GM19395 (cell line): ENCODE measurements at regions not wholly inside any gene's neighbourhood (a gene's known extent, or its start where the extent isn't known, plus 50 kb on each side); places are given as distances from the start of the nearest gene placed in this dataset.

Experiments used
- ATAC-seq: cut with Tn5 transposase; IDR thresholded peaks from one replicate; pipeline ENCODE4 v1.9.1; 2021; ENCODE audit warnings: mild to moderate bottlenecking, moderate library complexity; ENCODE audit not compliant: unreplicated experiment

DNA sequence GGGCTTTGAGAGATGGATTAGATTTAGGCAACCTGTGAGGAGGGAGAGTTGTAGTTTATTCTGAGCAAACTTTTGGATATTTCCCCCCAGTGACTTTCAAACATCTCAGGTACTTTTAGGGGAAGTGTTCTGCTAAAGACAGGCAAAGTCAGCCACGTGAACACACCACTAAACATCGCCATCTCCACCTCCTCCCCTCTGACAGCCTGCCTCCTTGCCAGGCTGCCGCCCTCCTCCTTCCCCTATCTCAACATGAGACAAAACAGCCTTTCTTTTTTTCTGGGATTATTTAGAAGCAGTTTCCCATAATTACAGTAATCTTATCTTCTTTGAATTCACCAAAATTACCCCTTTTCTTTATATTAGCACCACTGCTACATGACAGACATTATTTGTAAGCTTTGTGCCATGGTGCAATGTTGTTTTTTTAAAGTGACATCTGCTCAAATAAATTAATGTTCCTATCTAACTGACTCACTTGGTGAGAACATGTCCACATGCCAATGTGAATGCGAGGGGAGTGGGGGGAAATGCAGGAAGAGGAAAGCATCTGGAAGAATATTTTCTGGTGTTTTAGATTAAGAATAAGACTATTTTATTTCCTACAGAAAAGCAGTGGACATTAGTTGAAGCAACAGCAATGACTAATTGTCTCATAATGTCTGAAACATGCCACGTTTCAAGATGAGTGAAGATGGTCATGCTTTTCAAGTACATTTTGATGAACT lies 147.8 kb upstream of the ATP1B1 start:
- ATAC-seq: no peak

DNA sequence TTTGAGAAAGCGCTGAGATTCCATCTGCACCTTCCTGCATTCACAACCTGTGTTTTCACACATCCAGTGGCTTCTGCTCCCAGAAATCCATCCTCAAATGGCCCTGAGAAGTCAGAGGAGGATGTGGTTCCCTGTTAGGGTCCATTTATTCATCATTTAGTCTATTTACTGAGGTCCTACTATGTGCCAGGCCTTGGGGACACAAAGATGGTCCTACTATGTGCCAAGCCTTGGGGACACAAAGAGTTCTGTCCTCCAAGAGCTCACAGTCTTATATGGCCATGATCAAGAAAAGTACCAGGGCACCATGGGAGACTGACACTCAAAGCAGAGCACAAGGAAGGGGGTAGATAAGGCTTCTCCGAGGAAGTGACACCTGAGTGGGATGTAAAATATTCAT lies 147.1 kb upstream of the ATP1B1 start:
- no peak for ATAC-seq

DNA sequence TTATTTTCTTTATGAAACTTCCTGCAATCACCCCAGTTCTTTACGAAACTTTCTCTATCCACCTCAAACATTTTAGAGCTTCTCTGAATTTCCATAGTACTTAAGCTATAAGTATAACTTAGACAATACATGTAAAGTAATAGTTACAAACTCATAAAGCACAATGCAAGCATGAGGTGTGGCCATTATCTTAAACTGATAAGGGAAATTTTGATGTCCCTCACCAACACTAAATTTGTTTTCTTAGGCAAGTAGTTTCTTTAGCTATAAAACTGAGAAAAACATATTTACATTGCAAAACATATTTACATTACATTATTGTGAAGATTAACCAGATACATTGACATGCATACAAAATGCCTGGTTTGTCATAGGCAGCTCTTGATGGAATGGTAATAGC lies 146.4 kb upstream of the ATP1B1 start:
- ATAC-seq: no peak

DNA sequence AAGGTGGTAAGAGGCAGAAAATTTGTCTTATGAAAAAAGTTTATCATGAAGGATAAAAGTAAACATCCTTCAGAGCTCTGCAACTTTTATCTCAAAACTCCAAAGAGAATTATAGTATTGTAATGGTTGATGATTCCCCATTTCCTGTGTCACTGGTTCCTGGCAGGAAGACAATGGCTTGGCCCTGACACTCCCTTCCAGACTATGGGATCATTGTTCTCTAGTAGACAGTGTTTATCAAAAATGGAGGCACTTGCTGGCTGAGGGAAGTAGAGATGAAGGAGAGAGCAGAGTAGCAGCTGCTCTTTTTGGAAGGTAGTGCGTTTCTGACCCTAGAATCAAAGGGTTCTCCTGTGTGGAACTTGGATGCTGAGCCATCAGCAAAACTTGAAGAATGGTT lies 145.9 kb upstream of the ATP1B1 start:
- no peak for ATAC-seq

DNA sequence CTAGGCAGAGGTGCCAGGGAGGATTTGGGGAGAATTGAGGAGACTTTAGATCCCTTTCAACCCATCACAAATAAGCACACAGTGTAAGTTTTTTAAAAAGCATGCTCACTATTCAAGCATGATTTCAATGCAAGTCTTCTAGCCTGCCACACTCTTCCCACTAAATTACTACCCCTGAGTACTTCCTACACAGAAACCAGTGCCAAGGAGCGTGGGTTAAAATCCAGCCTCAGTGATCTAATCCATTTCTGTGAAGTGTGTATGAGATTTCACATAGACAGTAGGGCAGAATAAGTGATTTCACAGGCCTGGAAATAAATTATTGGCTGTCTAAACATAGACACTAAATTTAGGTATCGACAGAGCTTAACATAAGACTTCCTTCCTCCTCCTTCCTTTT lies 142.9 kb upstream of the ATP1B1 start:
- no peak for ATAC-seq

DNA sequence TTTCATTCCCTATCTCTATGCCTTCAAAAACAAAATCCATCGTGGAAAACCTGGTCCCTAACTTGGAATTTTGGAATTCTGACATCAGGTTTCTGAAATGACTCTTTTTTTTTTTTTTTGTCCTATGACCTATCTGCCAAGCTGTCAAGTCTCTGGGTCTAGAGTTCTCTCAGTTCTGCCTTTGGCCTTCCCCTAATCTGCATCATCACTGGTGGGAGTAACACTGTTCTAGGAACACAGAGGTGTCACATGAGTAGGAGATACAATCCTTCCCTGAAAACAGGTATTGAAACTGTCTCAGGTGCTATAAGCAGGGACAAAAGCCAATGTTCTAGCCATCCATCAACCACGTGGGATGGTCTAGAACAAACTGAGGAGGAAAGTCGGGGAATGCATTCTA lies 142.0 kb upstream of the ATP1B1 start:
- ATAC-seq: no peak

DNA sequence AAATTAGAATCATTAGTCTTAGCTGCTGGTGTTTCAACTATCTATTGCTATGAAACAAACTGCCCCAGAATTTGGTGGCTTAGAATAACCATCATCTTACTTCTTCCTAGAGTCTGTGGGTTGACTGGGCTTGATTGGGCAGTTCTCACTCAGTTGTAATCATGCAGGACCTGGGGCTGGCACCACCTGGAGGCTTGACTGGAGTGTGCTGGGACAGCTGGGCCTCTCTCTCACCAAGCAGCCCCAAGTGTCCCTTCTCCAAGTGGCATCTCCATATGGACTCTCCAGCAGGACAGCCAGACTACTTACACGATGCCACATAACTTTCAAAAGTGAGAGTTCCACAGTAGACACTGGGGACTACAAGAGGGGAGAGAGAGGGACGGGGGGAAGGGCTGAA lies 140.3 kb upstream of the ATP1B1 start:
- ATAC-seq: no peak

DNA sequence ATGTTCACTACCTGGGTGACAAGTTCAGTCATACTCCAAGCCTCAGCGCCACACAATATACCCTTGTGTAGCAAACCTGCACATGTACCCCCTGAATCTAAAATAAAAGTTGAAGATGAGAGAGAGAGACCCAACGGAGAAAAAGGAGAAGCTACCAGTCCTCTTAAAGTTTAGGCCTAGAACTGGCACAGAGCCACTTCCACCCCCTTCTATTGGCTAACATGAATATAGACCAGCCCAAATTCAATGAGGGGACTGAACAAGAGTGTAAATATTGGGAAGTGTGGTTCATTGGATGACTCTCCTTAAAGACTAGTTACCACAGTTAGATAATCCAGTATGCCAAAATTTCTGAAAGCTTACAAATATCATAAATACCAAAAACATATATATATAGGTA lies 139.9 kb upstream of the ATP1B1 start:
- ATAC-seq: no peak

DNA sequence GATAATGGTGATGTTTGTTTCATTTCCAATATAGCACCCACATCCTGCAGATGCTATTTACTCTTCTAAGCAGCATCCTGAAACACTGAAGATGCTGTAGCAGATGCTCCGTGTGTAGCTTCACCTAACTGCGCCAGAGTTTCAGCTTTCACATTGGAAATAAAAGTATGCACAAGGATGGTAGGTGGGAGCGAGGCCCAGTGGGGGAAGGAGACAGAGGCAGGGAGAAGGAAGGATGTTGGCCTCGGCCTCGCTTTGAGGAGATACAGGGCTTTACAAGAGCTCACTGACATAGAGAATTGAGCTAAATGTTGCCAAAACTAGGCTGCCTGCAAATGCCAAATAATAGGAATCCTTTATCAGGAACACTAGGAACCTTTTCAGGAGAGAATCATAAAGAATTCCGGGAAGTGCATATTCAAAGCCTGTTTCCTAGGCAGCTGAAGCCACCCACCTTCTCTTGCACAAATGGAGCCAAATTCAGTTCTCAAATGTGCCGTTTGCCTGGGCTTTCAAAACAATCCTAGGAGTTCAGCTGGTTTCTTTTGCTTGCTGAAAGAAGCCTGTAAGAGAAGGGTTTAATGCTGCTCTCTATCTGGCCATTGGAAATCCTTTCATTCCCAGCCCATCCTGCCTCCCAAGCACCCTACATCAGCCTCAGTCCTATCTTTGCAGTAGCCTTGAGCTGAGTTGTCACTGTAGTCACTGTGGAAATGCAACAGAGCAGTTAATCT lies 135.4 kb upstream of the ATP1B1 start:
- ATAC-seq: no peak

DNA sequence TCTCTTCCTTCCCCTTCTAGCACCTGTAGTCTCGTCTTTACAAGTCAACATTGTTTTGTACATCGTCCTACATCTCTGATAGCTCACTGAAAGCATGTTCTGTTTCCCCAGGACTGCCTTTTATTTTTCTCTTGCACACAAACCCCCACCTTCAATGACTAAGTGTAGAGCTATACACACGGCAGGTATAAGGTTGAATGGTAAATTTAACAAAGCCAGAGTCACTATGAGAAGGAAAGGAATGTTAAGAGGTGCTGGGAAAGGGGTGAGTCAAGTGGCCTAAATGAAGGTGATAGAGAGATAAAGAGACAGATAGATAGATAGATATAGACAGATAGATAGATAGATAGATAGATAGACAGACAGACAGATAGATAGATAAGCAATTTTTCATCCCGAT lies 134.3 kb upstream of the ATP1B1 start:
- ATAC-seq: no peak

DNA sequence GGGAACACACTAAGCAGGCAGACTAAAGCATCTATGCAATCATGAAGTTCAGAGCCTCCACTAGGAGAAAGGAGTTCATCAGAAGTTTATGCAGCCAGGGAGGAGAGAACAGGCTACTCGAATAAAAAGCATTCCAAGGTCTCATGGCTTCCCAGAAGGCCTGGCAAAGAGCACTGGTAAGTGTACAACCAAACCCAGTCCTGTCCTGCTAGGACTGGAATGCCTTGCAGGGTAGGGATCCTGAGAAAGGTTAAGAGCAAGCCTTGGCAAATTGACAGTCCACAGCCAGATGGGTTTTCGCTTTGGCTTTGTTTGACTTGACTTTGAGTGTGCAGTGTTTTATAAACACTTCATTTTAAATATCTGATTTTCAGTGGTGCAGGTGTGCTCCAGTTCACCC lies 133.6 kb upstream of the ATP1B1 start:
- no peak for ATAC-seq

DNA sequence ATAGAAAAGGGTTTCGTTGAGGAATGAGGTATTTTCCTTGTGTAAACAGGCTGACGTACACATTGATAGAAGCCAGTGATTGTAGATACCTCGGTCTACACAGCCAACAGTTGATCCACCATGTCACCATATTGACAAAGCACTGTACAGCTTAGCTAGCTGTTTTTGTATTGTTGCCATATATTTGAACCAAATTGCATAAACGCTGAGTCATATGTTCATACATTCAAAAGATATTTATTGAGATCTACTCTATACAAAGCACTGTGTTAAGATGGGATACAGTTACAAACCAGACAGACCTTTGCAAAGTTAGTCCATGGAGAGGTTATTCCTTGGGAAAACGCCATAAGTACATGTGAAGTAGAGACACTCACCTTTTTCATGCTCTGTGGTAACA lies 132.4 kb upstream of the ATP1B1 start:
- no peak for ATAC-seq

DNA sequence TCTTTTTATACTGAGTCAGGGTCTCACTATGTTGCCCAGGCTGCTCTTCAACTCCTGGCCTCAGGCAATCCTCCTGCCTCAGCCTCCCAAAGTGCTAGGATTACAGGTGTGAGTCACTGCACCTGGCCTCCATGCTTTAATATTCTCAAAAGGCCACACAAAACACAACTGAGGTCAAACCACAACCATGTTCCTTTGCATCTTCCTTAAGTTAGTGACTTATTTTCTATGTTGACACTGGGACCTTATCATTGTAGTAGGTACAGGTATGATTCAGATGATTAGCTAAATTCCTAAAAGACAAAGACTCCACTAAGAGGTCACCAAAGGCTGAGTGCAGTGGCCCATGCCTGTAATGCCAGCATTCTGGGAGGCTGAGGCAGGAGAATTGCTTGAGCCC lies 131.9 kb upstream of the ATP1B1 start:
- ATAC-seq: no peak

DNA sequence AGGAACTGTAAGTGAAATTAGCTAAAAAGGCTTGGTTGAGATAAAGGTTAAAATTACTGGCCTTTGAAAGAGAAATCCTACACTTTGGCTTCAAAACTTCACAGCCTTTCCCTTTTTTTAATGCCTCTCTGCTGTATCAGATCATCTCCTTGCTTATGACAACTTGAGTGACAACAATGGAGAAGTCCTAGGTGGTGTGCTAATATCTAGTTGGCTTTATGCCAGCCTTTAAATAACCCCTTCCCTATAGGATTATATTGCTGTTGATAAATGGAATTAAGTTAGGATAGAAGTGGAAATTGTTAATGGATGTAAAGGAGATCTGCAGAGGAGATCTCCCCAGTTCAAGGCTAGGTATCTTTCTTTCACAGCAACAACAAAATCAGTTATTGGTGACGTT lies 130.2 kb upstream of the ATP1B1 start:
- no peak for ATAC-seq

DNA sequence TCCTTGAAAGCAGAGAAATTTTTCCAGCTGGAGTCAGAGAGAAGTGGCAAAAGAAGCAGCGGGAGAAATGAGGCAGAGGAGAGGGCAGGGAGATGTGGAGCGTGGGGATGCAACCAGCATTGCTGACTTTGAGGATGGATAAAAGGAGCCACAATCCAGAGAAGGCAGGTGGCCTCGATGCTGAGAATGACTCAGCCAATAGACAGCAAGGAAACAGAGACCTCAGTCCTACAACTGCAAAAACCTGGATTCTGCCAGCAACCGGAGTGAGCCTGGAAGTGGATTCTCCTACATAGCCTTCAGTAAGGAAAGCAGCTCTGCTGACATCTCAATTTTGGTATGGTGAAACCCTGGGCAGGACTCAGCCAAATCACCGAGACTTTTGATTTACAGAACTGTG lies 128.9 kb upstream of the ATP1B1 start:
- ATAC-seq: no peak

DNA sequence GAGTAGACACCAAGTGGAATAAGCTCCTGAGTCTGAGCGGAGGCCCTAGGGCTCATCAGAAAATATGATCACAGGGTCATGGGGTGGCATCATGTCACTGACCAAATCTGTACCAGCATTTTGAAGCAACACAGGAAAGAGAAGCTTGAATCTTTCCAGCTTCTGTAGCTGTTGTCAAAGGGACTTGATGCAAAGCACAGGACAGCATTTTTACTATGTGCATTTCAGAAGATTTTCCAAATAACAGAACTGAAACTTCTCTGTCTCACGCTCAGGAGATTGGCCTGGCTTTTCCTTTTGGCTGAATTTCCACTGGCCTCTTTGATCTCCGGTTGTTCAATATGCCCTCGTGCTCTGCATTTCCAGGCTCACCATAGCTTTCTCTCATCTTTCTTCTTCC lies 127.2 kb upstream of the ATP1B1 start:
- no peak for ATAC-seq

DNA sequence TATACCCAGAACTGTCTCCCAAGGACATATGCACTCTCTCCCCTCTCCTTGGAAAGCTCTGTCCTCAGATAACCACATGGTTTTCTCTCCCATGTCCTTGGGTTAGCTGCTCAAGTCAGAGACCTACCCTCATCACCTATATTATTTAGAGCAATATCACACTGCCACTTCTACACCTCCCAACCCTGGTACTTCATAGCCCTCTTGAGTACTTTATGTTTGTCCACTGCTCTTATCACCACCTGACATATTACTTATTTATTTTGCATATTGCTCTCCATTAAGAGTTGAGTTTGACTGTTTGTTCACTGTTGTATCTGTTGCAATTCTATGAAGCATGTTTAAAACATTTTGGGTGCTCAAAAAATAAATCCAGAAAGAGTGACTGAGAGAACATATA lies 126.3 kb upstream of the ATP1B1 start:
- ATAC-seq: no peak

DNA sequence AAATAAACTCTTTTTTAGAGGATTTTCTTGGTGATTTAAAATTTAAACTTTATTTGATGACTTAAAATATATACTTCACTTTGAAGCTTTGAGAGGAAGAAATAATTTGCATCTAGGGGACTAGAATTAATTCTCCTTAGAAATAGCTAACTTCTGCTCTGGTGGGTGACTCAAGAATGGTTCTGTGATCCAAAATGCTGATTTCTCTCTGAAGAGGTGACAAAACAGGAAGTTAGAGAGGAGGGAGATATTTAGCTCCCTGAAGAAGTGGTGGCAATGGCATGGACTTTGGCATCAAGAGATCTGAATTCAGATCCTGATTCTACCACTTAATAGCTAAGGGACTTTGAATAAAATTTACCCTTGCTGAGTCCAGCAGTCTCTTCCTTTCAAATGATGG lies 125.8 kb upstream of the ATP1B1 start:
- ATAC-seq: no peak

DNA sequence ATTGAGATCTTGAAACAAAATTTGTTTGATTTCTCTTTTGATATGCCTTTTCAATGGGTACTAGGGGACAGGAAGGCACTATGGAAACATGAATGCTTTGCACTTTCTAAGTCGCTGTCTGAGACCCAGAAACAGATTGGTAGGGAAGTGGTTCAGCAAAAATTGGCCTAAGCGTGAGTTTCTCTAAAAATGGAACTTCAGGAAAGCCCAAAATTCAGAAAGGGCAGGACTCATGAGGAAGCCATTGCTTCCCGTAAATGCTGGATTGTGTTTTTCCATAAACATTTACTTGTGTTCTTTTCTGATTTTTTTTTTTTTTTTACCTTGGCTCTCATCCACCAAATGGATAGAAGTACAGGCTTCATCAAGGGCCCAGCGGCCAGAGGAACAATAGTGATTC lies 123.7 kb upstream of the ATP1B1 start:
- ATAC-seq: no peak

DNA sequence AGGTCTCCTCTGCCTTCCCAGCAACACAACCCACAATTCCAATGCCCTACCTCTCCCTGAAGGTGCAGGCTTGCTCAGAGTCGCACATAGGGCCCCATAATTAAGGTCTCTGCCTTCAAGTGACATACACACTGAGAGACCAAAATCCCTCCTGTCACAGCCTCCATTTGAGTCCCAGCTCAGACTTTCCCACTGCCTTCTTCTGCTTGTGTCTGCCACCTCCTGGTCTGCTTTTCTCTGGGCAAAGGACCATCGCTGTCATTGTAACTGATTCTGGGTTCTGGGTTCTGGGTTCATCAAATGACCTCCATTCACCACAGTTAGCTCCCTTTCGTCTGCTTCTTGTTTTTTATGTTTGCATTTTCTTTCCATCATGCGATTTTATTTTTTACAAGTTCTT lies 119.2 kb upstream of the ATP1B1 start:
- ATAC-seq: no peak

DNA sequence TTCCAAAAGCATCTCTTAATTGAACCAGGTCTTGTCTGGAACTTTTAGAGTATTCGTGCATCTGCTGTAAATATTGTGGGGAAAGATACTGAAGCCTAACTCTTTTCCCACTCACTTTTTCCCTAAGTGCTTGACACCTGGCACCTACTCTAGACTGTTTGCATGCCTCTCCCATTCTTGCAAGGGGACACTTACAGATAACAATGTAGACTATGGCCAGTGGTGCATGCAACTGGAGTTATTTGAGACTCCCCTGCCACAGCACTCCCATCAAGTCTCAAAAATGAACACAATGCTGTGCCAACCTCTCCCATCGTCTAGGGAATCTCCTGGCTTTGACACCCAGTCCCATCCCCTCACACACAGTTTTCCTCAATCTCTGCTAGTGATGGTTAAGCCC lies 118.6 kb upstream of the ATP1B1 start:
- no peak for ATAC-seq

DNA sequence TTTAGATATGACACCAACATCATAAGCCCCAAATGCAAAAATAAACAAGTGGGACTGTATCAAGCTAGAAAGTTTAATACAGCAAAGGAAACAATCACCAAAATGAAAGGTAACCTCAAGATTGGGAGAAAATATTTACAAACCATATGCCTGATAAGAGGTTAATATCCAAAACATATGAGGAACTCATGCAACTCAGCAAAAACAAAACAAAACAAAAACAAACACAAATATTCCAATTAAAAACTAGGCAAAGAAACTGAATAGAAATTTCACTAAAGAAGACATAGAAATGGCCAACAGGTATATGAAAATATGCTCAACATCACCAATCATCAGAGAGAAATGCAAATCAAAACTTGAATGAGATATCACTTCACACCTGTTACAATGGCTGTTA lies 116.5 kb upstream of the ATP1B1 start:
- no peak for ATAC-seq
